BE2C (cell line): ENCODE measurements at regions not wholly inside any gene's neighbourhood (a gene's known extent, or its start where the extent isn't known, plus 50 kb on each side); places are given as distances from the start of the nearest gene placed in this dataset.

Experiments used
- DNase-seq: peaks from one replicate; pipeline ENCODE4 v3.0.0-alpha.2; 2020
- H3K27me3 ChIP-seq: fragments of 250-450 bp; sonication (Bioruptor Pico); 2 replicates; pipeline ENCODE4 v1.5.1; 2020; ENCODE audit warnings: mild to moderate bottlenecking
- H3K36me3 ChIP-seq: fragments of 250-450 bp; sonication (Bioruptor Pico); 2 replicates; pipeline ENCODE4 v1.5.1; 2020; ENCODE audit warnings: mild to moderate bottlenecking
- H3K4me1 ChIP-seq: fragments of 250-450 bp; sonication (Bioruptor Pico); 2 replicates; pipeline ENCODE4 v1.5.1; 2020
- H3K4me3 ChIP-seq: 2 replicates; pipeline ENCODE4 v1.5.1; 2011; ENCODE audit warnings: low read depth, low read length
- H3K9me3 ChIP-seq: fragments of 250-450 bp; sonication (Bioruptor Pico); 2 replicates; pipeline ENCODE4 v1.5.1; 2020
- TF ChIP-seq, protein P1 (sequence below): IDR thresholded peaks from 2 replicates; pipeline ENCODE4 v1.5.1; 2012; ENCODE audit warnings: mild to moderate bottlenecking, low read depth, low read length

- no peak for DNase-seq
- H3K36me3 ChIP-seq = no peaks in the 10 kb centered on the region
- H3K4me1 ChIP-seq = no peaks in the 10 kb centered on the region
- H3K9me3 ChIP-seq = no peaks in the 10 kb centered on the region
- H3K27me3 ChIP-seq = no peaks in the 10 kb centered on the region
- H3K4me3 ChIP-seq = no peak overlapping the region
- TF ChIP-seq, protein P1, sequence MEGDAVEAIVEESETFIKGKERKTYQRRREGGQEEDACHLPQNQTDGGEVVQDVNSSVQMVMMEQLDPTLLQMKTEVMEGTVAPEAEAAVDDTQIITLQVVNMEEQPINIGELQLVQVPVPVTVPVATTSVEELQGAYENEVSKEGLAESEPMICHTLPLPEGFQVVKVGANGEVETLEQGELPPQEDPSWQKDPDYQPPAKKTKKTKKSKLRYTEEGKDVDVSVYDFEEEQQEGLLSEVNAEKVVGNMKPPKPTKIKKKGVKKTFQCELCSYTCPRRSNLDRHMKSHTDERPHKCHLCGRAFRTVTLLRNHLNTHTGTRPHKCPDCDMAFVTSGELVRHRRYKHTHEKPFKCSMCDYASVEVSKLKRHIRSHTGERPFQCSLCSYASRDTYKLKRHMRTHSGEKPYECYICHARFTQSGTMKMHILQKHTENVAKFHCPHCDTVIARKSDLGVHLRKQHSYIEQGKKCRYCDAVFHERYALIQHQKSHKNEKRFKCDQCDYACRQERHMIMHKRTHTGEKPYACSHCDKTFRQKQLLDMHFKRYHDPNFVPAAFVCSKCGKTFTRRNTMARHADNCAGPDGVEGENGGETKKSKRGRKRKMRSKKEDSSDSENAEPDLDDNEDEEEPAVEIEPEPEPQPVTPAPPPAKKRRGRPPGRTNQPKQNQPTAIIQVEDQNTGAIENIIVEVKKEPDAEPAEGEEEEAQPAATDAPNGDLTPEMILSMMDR = no peak
Observed at GRCh38 chr1:203926025-203926540, 64.7 kb downstream of the SNRPE start.

- DNase-seq = no peak
Observed at GRCh38 chr1:203929741-203930309, 68.4 kb downstream of the SNRPE start.

GRCh38 chr1:203930342-203930741 is 68.9 kb downstream of the SNRPE start:
- TF ChIP-seq, protein P1 = no peak
- no peaks in the 10 kb centered on the region for H3K36me3 ChIP-seq
- peaks cover 10% of the 10 kb centered on the region for H3K27me3 ChIP-seq
- H3K4me3 ChIP-seq = no peak overlapping the region
- H3K9me3 ChIP-seq = no peaks in the 10 kb centered on the region
- no peak for DNase-seq
- no peaks in the 10 kb centered on the region for H3K4me1 ChIP-seq

More at GRCh38 chr1:203929741-203930309, 68.4 kb downstream of the SNRPE start:
- Histone ChIP-seq H3K9me3 (no peaks in the 10 kb centered on the region), H3K4me3 (no peak overlapping the region), H3K4me1 (no peaks in the 10 kb centered on the region), H3K36me3 (no peaks in the 10 kb centered on the region), H3K27me3 (peaks cover 8% of the 10 kb centered on the region)
- TF ChIP-seq, protein P1 = no peak

DNA sequence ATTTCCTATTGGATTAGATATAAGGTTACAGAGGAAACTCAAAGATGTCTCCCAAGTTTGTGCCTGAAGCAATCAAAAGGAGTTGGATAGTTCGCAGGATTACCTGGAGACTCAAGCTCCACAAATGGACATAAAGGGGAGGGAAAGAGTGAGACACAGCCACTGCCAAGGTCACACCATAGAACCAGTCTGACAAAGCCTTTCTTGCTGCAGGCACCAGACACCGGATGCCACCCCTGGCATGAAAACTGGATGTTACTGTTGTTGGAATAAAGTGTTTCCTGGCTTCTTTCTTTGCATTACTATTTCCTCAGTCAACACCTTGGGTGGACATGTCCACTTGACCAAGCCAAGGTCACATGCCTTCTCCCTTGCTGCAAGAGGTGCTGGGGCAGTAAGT is 70.6 kb downstream of the SNRPE start:
- H3K4me1 ChIP-seq = no peaks in the 10 kb centered on the region
- H3K9me3 ChIP-seq = no peaks in the 10 kb centered on the region
- H3K36me3 ChIP-seq = no peaks in the 10 kb centered on the region
- DNase-seq = no peak
- TF ChIP-seq, protein P1 = no peak
- no peak overlapping the region for H3K4me3 ChIP-seq
- peaks cover 16% of the 10 kb centered on the region for H3K27me3 ChIP-seq

GRCh38 chr1:203932556-203932955 is 71.2 kb downstream of the SNRPE start:
- no peak for DNase-seq
- H3K4me1 ChIP-seq = no peaks in the 10 kb centered on the region
- peaks cover 16% of the 10 kb centered on the region for H3K27me3 ChIP-seq
- TF ChIP-seq, protein P1 = no peak
- H3K4me3 ChIP-seq = no peak overlapping the region
- H3K36me3 ChIP-seq = no peaks in the 10 kb centered on the region
- no peaks in the 10 kb centered on the region for H3K9me3 ChIP-seq

- Histone ChIP-seq H3K9me3 (no peaks in the 10 kb centered on the region), H3K36me3 (no peaks in the 10 kb centered on the region), H3K27me3 (peaks cover 24% of the 10 kb centered on the region), H3K4me1 (no peaks in the 10 kb centered on the region), H3K4me3 (no peak overlapping the region)
- TF ChIP-seq, protein P1 = no peak
- DNase-seq = no peak
Observed at GRCh38 chr1:203934027-203934426, 72.6 kb downstream of the SNRPE start.
